HEK293T (cell line): ENCODE measurements at regions not wholly inside any gene's neighbourhood (a gene's known extent, or its start where the extent isn't known, plus 50 kb on each side); places are given as distances from the start of the nearest gene placed in this dataset.

Source experiments
- CTCF ChIA-PET: fragments of 350-600 bp; formaldehyde crosslinking; extraction: SDS; loops from one replicate; lab custom pipeline; 2021; ENCODE audit warnings: antibody characterized with exemption, inconsistent platforms; lab: Yijun Ruan, JAX
- POLR2A ChIA-PET: fragments of 350-600 bp; formaldehyde crosslinking; extraction: SDS; loops from one replicate; lab custom pipeline; 2020; ENCODE audit warnings: antibody characterized with exemption, inconsistent platforms; lab: Yijun Ruan, JAX
- DNase-seq: peaks from one replicate; pipeline ENCODE4 v3.0.0; 2012; ENCODE audit warnings: mixed read lengths; ENCODE audit errors: extremely low spot score
- ARNT ChIP-seq: fragments of 450-650 bp; IDR thresholded peaks from 2 replicates; pipeline ENCODE4 v1.6.1; 2017; ENCODE audit warnings: mild to moderate bottlenecking
- BHLHE40 ChIP-seq: fragments of 450-650 bp; IDR thresholded peaks from 2 replicates; pipeline ENCODE4 v1.6.1; 2016; ENCODE audit warnings: mild to moderate bottlenecking, moderate library complexity, borderline replicate concordance
- CTBP1 ChIP-seq: fragments of 450-650 bp; IDR thresholded peaks from 2 replicates; pipeline ENCODE4 v1.6.1; 2016; ENCODE audit warnings: borderline replicate concordance
- ELF4 ChIP-seq: fragments of 450-650 bp; IDR thresholded peaks from 2 replicates; pipeline ENCODE4 v1.6.1; 2017; ENCODE audit warnings: antibody characterized with exemption
- FOXA1 ChIP-seq: fragments of 450-650 bp; IDR thresholded peaks from 2 replicates; pipeline ENCODE4 v1.6.1; 2016; ENCODE audit warnings: mild to moderate bottlenecking
- FOXK2 ChIP-seq: fragments of 450-650 bp; IDR thresholded peaks from 2 replicates; pipeline ENCODE4 v1.6.1; 2016; ENCODE audit warnings: mild to moderate bottlenecking
- FOXM1 ChIP-seq: fragments of 450-650 bp; IDR thresholded peaks from 2 replicates; pipeline ENCODE4 v1.6.1; 2017; ENCODE audit warnings: mild to moderate bottlenecking, borderline replicate concordance
- HDGF ChIP-seq: fragments of 450-650 bp; IDR thresholded peaks from 2 replicates; pipeline ENCODE4 v1.6.1; 2017; ENCODE audit warnings: antibody characterized with exemption, borderline replicate concordance
- L3MBTL2 ChIP-seq: fragments of 450-650 bp; conservative IDR thresholded peaks from 2 replicates; pipeline ENCODE4 v1.6.1; 2016; ENCODE audit warnings: mild to moderate bottlenecking
- LEF1 ChIP-seq: fragments of 450-650 bp; IDR thresholded peaks from 2 replicates; pipeline ENCODE4 v1.6.1; 2017; ENCODE audit warnings: mild to moderate bottlenecking, borderline replicate concordance
- NFRKB ChIP-seq: fragments of 450-650 bp; IDR thresholded peaks from 2 replicates; pipeline ENCODE4 v1.6.1; 2016; ENCODE audit warnings: mild to moderate bottlenecking, moderate library complexity
- PKNOX1 ChIP-seq: fragments of 450-650 bp; IDR thresholded peaks from 2 replicates; pipeline ENCODE4 v1.6.1; 2016
- SP1 ChIP-seq: fragments of 450-650 bp; IDR thresholded peaks from 2 replicates; pipeline ENCODE4 v1.6.1; 2017
- SUZ12 ChIP-seq: fragments of 450-650 bp; IDR thresholded peaks from 2 replicates; pipeline ENCODE4 v1.6.1; 2016; ENCODE audit warnings: mild to moderate bottlenecking
- TARDBP ChIP-seq: fragments of 450-650 bp; IDR thresholded peaks from 2 replicates; pipeline ENCODE4 v1.6.1; 2016
- ZNF384 ChIP-seq: fragments of 450-650 bp; IDR thresholded peaks from 2 replicates; pipeline ENCODE4 v1.6.1; 2016

GRCh38 chr12:32032205-32032810, 73.1 kb downstream of the RESF1 start:
- DNase-seq, result peak; percentile 30
- TF ChIP-seq FOXM1 (no peak), HDGF (no peak), L3MBTL2 (no peak), ELF4 (no peak), TARDBP (no peak), SUZ12 (no peak), ZNF384 (no peak), ARNT (no peak), CTBP1 (no peak)
- POLR2A ChIA-PET, result no interaction called here
- CTCF ChIA-PET, result no interaction called here

- ChIA-PET POLR2A (interaction anchor here (1.1 kb wide), 1 partner anchor 374 kb away, joined by 3 read pairs; the partner anchor contains the start of gene ETFBKMT), CTCF (interaction anchor here (0.9 kb wide), 1 partner anchor 381 kb away, joined by 5 read pairs; no protein-coding TSS in a partner anchor)
- DNase-seq, result no peak
- TF ChIP-seq FOXK2, result no peak
- no peak for TF ChIP-seq BHLHE40
- no peak for TF ChIP-seq NFRKB
- no peak for TF ChIP-seq FOXA1
- TF ChIP-seq FOXM1, result no peak
- no peak for TF ChIP-seq TARDBP
- TF ChIP-seq ZNF384, result no peak
- no peak for TF ChIP-seq PKNOX1
- TF ChIP-seq L3MBTL2, result no peak
- no peak for TF ChIP-seq CTBP1
- TF ChIP-seq SUZ12, result no peak
- TF ChIP-seq SP1, result no peak
- no peak for TF ChIP-seq HDGF
- TF ChIP-seq LEF1, result no peak
These were observed 73.2 kb upstream of the BICD1 start for GRCh38 chr12:32033406-32033805.

GRCh38 chr12:32034045-32034444, 72.6 kb upstream of the BICD1 start:
- TF ChIP-seq FOXK2 (no peak), ELF4 (no peak), CTBP1 (no peak), ARNT (no peak), FOXA1 (no peak), HDGF (no peak)
- no peak for DNase-seq
- POLR2A ChIA-PET, result interaction anchor here (1.1 kb wide), 1 partner anchor 375 kb away, joined by 3 read pairs; the partner anchor contains the start of gene ETFBKMT
- CTCF ChIA-PET, result interaction anchor here (0.9 kb wide), 1 partner anchor 381 kb away, joined by 5 read pairs; no protein-coding TSS in a partner anchor

- DNase-seq, result no peak
- TF ChIP-seq SP1 (no peak), BHLHE40 (no peak), HDGF (no peak), PKNOX1 (no peak), ARNT (no peak), TARDBP (no peak), NFRKB (no peak)
- ChIA-PET POLR2A (no interaction called here), CTCF (no interaction called here)
These were observed 70.0 kb upstream of the BICD1 start for GRCh38 chr12:32036477-32037263.

- no peak for TF ChIP-seq ARNT
- TF ChIP-seq TARDBP, result no peak
- TF ChIP-seq ZNF384, result no peak
- TF ChIP-seq PKNOX1, result no peak
- no peak for TF ChIP-seq BHLHE40
- no peak for TF ChIP-seq CTBP1
- TF ChIP-seq LEF1, result no peak
- no peak for TF ChIP-seq SP1
- TF ChIP-seq SUZ12, result no peak
- TF ChIP-seq NFRKB, result no peak
- TF ChIP-seq FOXA1, result no peak
- no peak for TF ChIP-seq FOXK2
- TF ChIP-seq HDGF, result no peak
- no peak for TF ChIP-seq L3MBTL2
- no peak for TF ChIP-seq FOXM1
- no peak for TF ChIP-seq ELF4
- CTCF ChIA-PET, result interaction anchor here (0.8 to 0.9 kb wide), 2 partner anchors 21 kb away, joined by 3 read pairs; no protein-coding TSS in a partner anchor
- POLR2A ChIA-PET, result interaction anchor here (1.2 kb wide), 1 partner anchor 80 kb away, joined by 3 read pairs; the partner anchor contains the start of gene RESF1
- no peak for DNase-seq
These were observed 67.3 kb upstream of the BICD1 start for GRCh38 chr12:32039347-32039746.
